GM20000 (cell line): ENCODE measurements at regions not wholly inside any gene's neighbourhood (a gene's known extent, or its start where the extent isn't known, plus 50 kb on each side); places are given as distances from the start of the nearest gene placed in this dataset.

Experiments
- DNase-seq: peaks from one replicate; pipeline ENCODE4 v3.0.0; 2012; ENCODE audit warnings: low spot score
- CTCF ChIP-seq: IDR thresholded peaks from 2 replicates; pipeline ENCODE4 v1.5.1; 2012; ENCODE audit warnings: mild to moderate bottlenecking, control low read depth; ENCODE audit errors: extremely low read depth, missing control alignments

- TF ChIP-seq CTCF, result no peak
- no peak for DNase-seq
Measured at GRCh38 chr1:106600626-106601025, 455.8 kb upstream of the PRMT6 start.

GRCh38 chr1:106603616-106604015, 452.9 kb upstream of the PRMT6 start:
- no peak for DNase-seq
- TF ChIP-seq CTCF, result no peak

GRCh38 chr1:106608841-106609240, 447.6 kb upstream of the PRMT6 start:
- no peak for TF ChIP-seq CTCF
- DNase-seq, result no peak

- no peak for TF ChIP-seq CTCF
- DNase-seq, result no peak
Measured at GRCh38 chr1:106613068-106613467, 443.4 kb upstream of the PRMT6 start.

GRCh38 chr1:106613861-106614260, 442.6 kb upstream of the PRMT6 start:
- TF ChIP-seq CTCF, result no peak
- DNase-seq, result no peak

GRCh38 chr1:106615473-106615872, 441.0 kb upstream of the PRMT6 start:
- no peak for TF ChIP-seq CTCF
- DNase-seq, result no peak

- no peak for TF ChIP-seq CTCF
- DNase-seq, result no peak
Measured at GRCh38 chr1:106619080-106619826, 437.2 kb upstream of the PRMT6 start.
